Trophoblast cell (in vitro differentiated cells and primary cell): ENCODE measurements at regions not wholly inside any gene's neighbourhood (a gene's known extent, or its start where the extent isn't known, plus 50 kb on each side); places are given as distances from the start of the nearest gene placed in this dataset.

Source experiments
- DNase-seq, 2 donors: peaks; one replicate each; pipeline ENCODE4 v3.0.0-alpha.2; 2016
- H2AFZ ChIP-seq: 2 replicates; pipeline ENCODE4 v1.6.1; 2013; ENCODE audit warnings: low read length, moderate library complexity, mild to moderate bottlenecking; ENCODE audit not compliant: insufficient read depth, poor library complexity
- H2AK5ac ChIP-seq: 2 replicates; pipeline ENCODE4 v1.6.1; 2013; ENCODE audit warnings: mild to moderate bottlenecking, low read length
- H2BK120ac ChIP-seq: 2 replicates; pipeline ENCODE4 v1.6.1; 2013; ENCODE audit warnings: low read length, mild to moderate bottlenecking, moderate library complexity; ENCODE audit not compliant: insufficient read depth, poor library complexity
- H2BK12ac ChIP-seq: 2 replicates; pipeline ENCODE4 v1.6.1; 2013; ENCODE audit warnings: mild to moderate bottlenecking, low read length, moderate library complexity
- H2BK5ac ChIP-seq: 2 replicates; pipeline ENCODE4 v1.6.1; 2013; ENCODE audit warnings: low read length, low read depth, moderate library complexity, mild to moderate bottlenecking; ENCODE audit not compliant: poor library complexity
- H3K14ac ChIP-seq: 2 replicates; pipeline ENCODE4 v1.6.1; 2013; ENCODE audit warnings: mild to moderate bottlenecking, low read length
- H3K18ac ChIP-seq: 2 replicates; pipeline ENCODE4 v1.6.1; 2013; ENCODE audit warnings: mild to moderate bottlenecking, low read length
- H3K23ac ChIP-seq: 2 replicates; pipeline ENCODE4 v1.6.1; 2013; ENCODE audit warnings: low read length
- H3K27ac ChIP-seq: 2 replicates; pipeline ENCODE4 v1.5.1; 2013; ENCODE audit warnings: low read depth, mild to moderate bottlenecking, inconsistent platforms, low read length, moderate library complexity
- H3K27me3 ChIP-seq: 2 replicates; pipeline ENCODE4 v1.6.1; 2013; ENCODE audit warnings: inconsistent platforms, mild to moderate bottlenecking, low read length, moderate library complexity; ENCODE audit not compliant: insufficient read depth
- H3K36me3 ChIP-seq, 2 experiments: 1 replicate in 1 of 2; 2 replicates in 1 of 2; pipeline ENCODE4 v1.6.1; 2013; ENCODE audit warnings: low read length in 2 of 2, mild to moderate bottlenecking in 2 of 2, moderate library complexity in 1 of 2; ENCODE audit not compliant: insufficient read depth in 2 of 2, control insufficient read depth in 1 of 2
- H3K4ac ChIP-seq: 2 replicates; pipeline ENCODE4 v1.6.1; 2013; ENCODE audit warnings: low read depth, mild to moderate bottlenecking, low read length, moderate library complexity
- H3K4me1 ChIP-seq, 2 experiments: 1 replicate in 1 of 2; 2 replicates in 1 of 2; pipeline ENCODE4 v1.6.1; 2013; ENCODE audit warnings: low read length in 2 of 2, mild to moderate bottlenecking in 2 of 2, moderate library complexity in 1 of 2; ENCODE audit not compliant: insufficient read depth in 2 of 2, control insufficient read depth in 1 of 2
- H3K4me2 ChIP-seq: 2 replicates; pipeline ENCODE4 v1.6.1; 2013; ENCODE audit warnings: inconsistent platforms, mild to moderate bottlenecking, low read length, moderate library complexity
- H3K4me3 ChIP-seq: 2 replicates; pipeline ENCODE4 v1.5.1; 2013; ENCODE audit warnings: mild to moderate bottlenecking, low read depth, low read length, inconsistent platforms
- H3K79me1 ChIP-seq: one replicate; pipeline ENCODE4 v1.6.1; 2013; ENCODE audit warnings: low read length
- H3K79me2 ChIP-seq: 2 replicates; pipeline ENCODE4 v1.6.1; 2013; ENCODE audit warnings: low read length, mild to moderate bottlenecking; ENCODE audit not compliant: control insufficient read depth, insufficient read depth, poor library complexity
- H3K9ac ChIP-seq: 2 replicates; pipeline ENCODE4 v1.6.1; 2013; ENCODE audit warnings: mild to moderate bottlenecking, low read length
- H3K9me3 ChIP-seq: 2 replicates; pipeline ENCODE4 v1.6.1; 2013; ENCODE audit warnings: low read depth, mild to moderate bottlenecking, control low read depth, inconsistent platforms, low read length; ENCODE audit not compliant: insufficient read depth
- H4K12ac ChIP-seq: 2 replicates; pipeline ENCODE4 v1.6.1; 2013; ENCODE audit warnings: low read depth, mild to moderate bottlenecking, low read length, moderate library complexity
- H4K8ac ChIP-seq: 2 replicates; pipeline ENCODE4 v1.6.1; 2013; ENCODE audit warnings: low read depth, mild to moderate bottlenecking, low read length, moderate library complexity
- H4K91ac ChIP-seq: one replicate; pipeline ENCODE4 v1.6.1; 2013; ENCODE audit warnings: low read depth, mild to moderate bottlenecking, low read length, moderate library complexity
- WGBS: extraction: QIAGEN DNeasy Blood & Tissue Kit; methylation state at CpG from one replicate; pipeline ENCODE4 v1.1.7; 2013; ENCODE audit warnings: missing lambda C conversion rate; ENCODE audit not compliant: insufficient read length, insufficient coverage; ENCODE audit errors: extremely low coverage; 5-methylcytosine and 5-hydroxymethylcytosine counted together

DNA sequence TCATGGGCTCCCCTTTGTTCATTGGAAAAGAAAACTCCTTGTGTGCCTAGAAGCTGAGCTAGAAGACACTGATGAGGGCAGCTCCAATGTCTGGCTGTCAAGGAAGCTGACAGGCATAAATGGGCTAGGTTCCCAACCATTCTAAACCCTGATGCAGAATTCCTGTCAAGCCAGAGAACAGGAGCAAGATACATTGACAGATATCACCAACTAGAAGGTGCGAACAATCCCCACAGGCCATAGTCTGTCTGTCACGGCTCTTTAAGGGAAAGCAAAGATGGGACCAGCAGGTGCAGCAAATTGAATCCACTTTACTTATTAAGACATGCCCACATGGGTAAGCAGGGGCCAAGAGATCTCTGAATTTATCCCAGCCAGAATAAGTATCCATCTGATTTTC, 617.9 kb upstream of the POT1 start:
- Histone ChIP-seq H4K8ac (no peak overlapping the region), H3K4me2 (no peak overlapping the region), H2BK12ac (no peak overlapping the region), H2AK5ac (no peak overlapping the region), H3K36me3 (no peaks in the 10 kb centered on the region), H3K4me3 (no peak overlapping the region), H3K9me3 (no peaks in the 10 kb centered on the region), H2AFZ (no peak overlapping the region), H3K14ac (no peak overlapping the region), H3K27ac (no peak overlapping the region), H3K18ac (no peak overlapping the region), H2BK5ac (no peak overlapping the region), H3K4me1 (no peaks in the 10 kb centered on the region), H3K9ac (no peak overlapping the region), H4K12ac (no peak overlapping the region), H2BK120ac (no peak overlapping the region), H3K4ac (no peak overlapping the region), H4K91ac (no peak overlapping the region), H3K27me3 (no peaks in the 10 kb centered on the region), H3K79me2 (no peaks in the 10 kb centered on the region), H3K23ac (no peak overlapping the region), H3K79me1 (no peaks in the 10 kb centered on the region)
- no CpG with 5 or more reads among the region's 2 CpGs for WGBS
- no peak for DNase-seq

DNA sequence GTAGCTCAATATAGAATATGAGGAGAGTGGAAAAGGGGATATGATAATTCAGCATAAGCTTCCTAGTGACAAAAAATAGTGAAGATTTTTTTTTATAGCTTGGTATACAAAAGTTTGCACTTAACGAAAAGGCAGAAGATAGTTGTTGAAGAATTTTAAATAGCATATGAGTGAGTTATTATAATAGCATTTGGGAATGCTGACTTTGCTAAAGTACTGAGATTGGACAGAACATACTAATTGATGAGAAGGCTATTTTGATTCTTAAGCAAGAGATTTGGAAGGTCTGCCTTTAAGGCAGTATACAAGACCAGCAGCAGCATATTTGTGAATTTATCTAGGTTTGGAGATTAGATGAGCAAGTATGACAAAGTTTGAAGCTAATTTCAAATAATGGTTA, 600.9 kb upstream of the POT1 start:
- no peaks in the 10 kb centered on the region for H3K36me3 ChIP-seq
- H3K23ac ChIP-seq, result no peak overlapping the region
- H3K79me2 ChIP-seq, result no peaks in the 10 kb centered on the region
- WGBS, result no CpG with 5 or more reads among the region's 1 CpG
- H3K4ac ChIP-seq, result no peak overlapping the region
- no peak overlapping the region for H2AFZ ChIP-seq
- no peaks in the 10 kb centered on the region for H3K27me3 ChIP-seq
- H3K4me3 ChIP-seq, result no peak overlapping the region
- H3K9me3 ChIP-seq, result no peaks in the 10 kb centered on the region
- H3K9ac ChIP-seq, result no peak overlapping the region
- no peak overlapping the region for H4K12ac ChIP-seq
- H2BK12ac ChIP-seq, result no peak overlapping the region
- H2BK5ac ChIP-seq, result no peak overlapping the region
- no peak overlapping the region for H3K27ac ChIP-seq
- no peak overlapping the region for H4K8ac ChIP-seq
- H3K14ac ChIP-seq, result no peak overlapping the region
- no peaks in the 10 kb centered on the region for H3K79me1 ChIP-seq
- no peak overlapping the region for H3K18ac ChIP-seq
- DNase-seq, result no peak
- no peak overlapping the region for H2BK120ac ChIP-seq
- H4K91ac ChIP-seq, result no peak overlapping the region
- no peak overlapping the region for H3K4me2 ChIP-seq
- no peak overlapping the region for H2AK5ac ChIP-seq
- no peaks in the 10 kb centered on the region for H3K4me1 ChIP-seq

DNA sequence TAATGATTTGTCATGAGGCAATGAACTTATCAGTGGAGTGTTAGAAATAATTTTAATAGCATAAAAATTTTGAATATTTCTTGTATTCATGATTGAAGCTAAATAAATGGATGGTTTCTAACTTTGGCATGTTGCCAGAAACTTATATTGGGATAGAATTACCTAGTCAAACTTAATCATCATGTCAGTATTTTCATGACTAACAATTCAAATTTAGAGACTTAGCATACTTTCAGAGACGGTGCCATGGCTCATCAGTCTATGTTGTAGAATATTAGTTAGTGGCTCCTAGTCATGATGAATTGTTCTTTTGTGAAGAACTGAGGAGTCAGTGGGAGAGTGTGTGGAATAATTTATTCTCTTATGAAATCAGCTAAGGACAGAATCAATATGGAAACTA, 599.6 kb upstream of the POT1 start:
- DNase-seq, result no peak
- Histone ChIP-seq H2BK12ac (no peak overlapping the region), H3K9me3 (no peaks in the 10 kb centered on the region), H3K27ac (no peak overlapping the region), H3K18ac (no peak overlapping the region), H4K8ac (no peak overlapping the region), H3K4me1 (no peaks in the 10 kb centered on the region), H3K79me1 (no peaks in the 10 kb centered on the region), H3K36me3 (no peaks in the 10 kb centered on the region), H3K4me2 (no peak overlapping the region), H3K9ac (no peak overlapping the region), H3K23ac (no peak overlapping the region), H3K27me3 (no peaks in the 10 kb centered on the region), H2BK5ac (no peak overlapping the region), H3K79me2 (no peaks in the 10 kb centered on the region), H2AK5ac (no peak overlapping the region), H2BK120ac (no peak overlapping the region), H3K4me3 (no peak overlapping the region), H3K4ac (no peak overlapping the region), H4K12ac (no peak overlapping the region), H3K14ac (no peak overlapping the region), H4K91ac (no peak overlapping the region), H2AFZ (no peak overlapping the region)
- no CpG with 5 or more reads among the region's 1 CpG for WGBS

DNA sequence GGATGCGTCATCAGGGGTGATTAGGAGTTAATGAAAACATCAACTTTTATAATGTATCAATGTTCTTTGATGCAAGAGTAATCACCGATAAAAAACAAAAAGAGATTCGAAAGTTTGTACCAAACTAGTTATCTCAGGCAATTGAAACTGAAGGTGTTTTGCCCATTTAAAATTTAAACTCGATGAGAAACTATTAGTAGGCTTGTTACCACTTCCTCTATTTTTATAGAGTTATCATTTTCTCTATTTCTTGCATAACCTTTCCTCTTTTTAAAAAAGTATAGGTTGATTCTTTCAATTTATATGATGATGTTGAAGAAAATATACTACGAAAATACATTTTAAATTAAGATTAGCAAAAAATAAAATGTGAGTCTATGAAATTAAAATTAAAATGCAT, 597.3 kb upstream of the POT1 start:
- Histone ChIP-seq H3K79me2 (no peaks in the 10 kb centered on the region), H3K14ac (no peak overlapping the region), H4K91ac (no peak overlapping the region), H3K4me3 (no peak overlapping the region), H3K18ac (no peak overlapping the region), H3K4ac (no peak overlapping the region), H3K23ac (no peak overlapping the region), H3K27me3 (no peaks in the 10 kb centered on the region), H3K4me1 (no peaks in the 10 kb centered on the region), H3K4me2 (no peak overlapping the region), H2AFZ (no peak overlapping the region), H2BK5ac (no peak overlapping the region), H3K36me3 (no peaks in the 10 kb centered on the region), H2BK12ac (no peak overlapping the region), H4K8ac (no peak overlapping the region), H3K79me1 (no peaks in the 10 kb centered on the region), H3K27ac (no peak overlapping the region), H3K9ac (no peak overlapping the region), H2AK5ac (no peak overlapping the region), H3K9me3 (no peaks in the 10 kb centered on the region), H2BK120ac (no peak overlapping the region), H4K12ac (no peak overlapping the region)
- DNase-seq, result no peak
- no CpG with 5 or more reads among the region's 5 CpGs for WGBS
